Heart left ventricle (tissue), 16 donors: ENCODE measurements at regions not wholly inside any gene's neighbourhood (a gene's known extent, or its start where the extent isn't known, plus 50 kb on each side); places are given as distances from the start of the nearest gene placed in this dataset.

Experiments
- ATAC-seq, 4 donors: fragments of 200-7000 bp; cut with Tn5 transposase; one replicate each; pipeline ENCODE4 v1.9.1; 2020 to 2022; ENCODE audit warnings: moderate library complexity in 4 of 4, mild to moderate bottlenecking in 3 of 4, moderate number of reproducible peaks in 1 of 4
- DNase-seq, 5 donors: peaks; one replicate each; pipeline ENCODE4 v3.0.0-alpha.2; 2020
- H3K27ac ChIP-seq, 12 donors: fragments of 200-600 bp; sonication (generic) in 4 of 12; one replicate each; pipeline versions ENCODE4 v1.5.0 to v1.8.0; 2016 to 2022; ENCODE audit warnings: mild to moderate bottlenecking in 2 of 12
- H3K27me3 ChIP-seq, 9 donors: fragments of 200-600 bp; sonication (generic) in 2 of 9; one replicate each; pipeline versions ENCODE4 v1.5.1 to v1.8.0; 2016 to 2022; ENCODE audit warnings: mild to moderate bottlenecking in 3 of 9
- H3K36me3 ChIP-seq, 9 donors: fragments of 200-600 bp; sonication (generic) in 2 of 9; one replicate each; pipeline versions ENCODE4 v1.5.0 to v1.8.0; 2018 to 2022; ENCODE audit warnings: mild to moderate bottlenecking in 2 of 9
- H3K4me1 ChIP-seq, 12 donors: fragments of 200-600 bp; sonication (generic) in 4 of 12; one replicate each; pipeline versions ENCODE4 v1.5.0 to v1.8.0; 2016 to 2022; ENCODE audit warnings: mild to moderate bottlenecking in 3 of 12
- H3K4me3 ChIP-seq, 12 donors: fragments of 200-600 bp; sonication (generic) in 4 of 12; one replicate each; pipeline versions ENCODE4 v1.5.0 to v1.8.0; 2017 to 2022; ENCODE audit warnings: mild to moderate bottlenecking in 9 of 12, moderate library complexity in 4 of 12
- H3K9me3 ChIP-seq, 12 donors: fragments of 200-600 bp; sonication (generic) in 4 of 12; one replicate each; pipeline versions ENCODE4 v1.5.0 to v1.8.0; 2016 to 2022; ENCODE audit warnings: mild to moderate bottlenecking in 1 of 12
- POLR2A ChIP-seq, 2 donors: fragments of 450-650 bp; IDR thresholded peaks; one replicate each; pipeline ENCODE4 v1.6.1; 2017; ENCODE audit warnings: antibody characterized with exemption in 2 of 2, mild to moderate bottlenecking in 2 of 2, moderate library complexity in 2 of 2
- WGBS, 4 donors: extraction: QIAGEN DNeasy Blood & Tissue Kit in 2 of 4; methylation state at CpG; one replicate each; pipeline versions ENCODE4 v1.1.5 to v1.1.7; 2013 to 2018; 5-methylcytosine and 5-hydroxymethylcytosine counted together
- intact Hi-C, 10 donors: fragments of 100-400 bp; cut with DNase I; formaldehyde crosslinking; loops; one replicate each; pipeline versions ENCODE4 v1.11.1 to v1.14.2; 2022
- TF ChIP-seq, protein P1 (sequence below), 12 donors: fragments of 200-600 bp; sonication (generic) in 4 of 12; IDR thresholded peaks; one replicate each; pipeline versions ENCODE4 v1.5.0 to v1.8.0; 2018 to 2022; ENCODE audit warnings: antibody characterized with exemption in 12 of 12, mild to moderate bottlenecking in 5 of 12
- donor health status: ischemic (EF 13 %, LVEDD 7.1; RV severe dilation, severe dysfunction).
- donor health status: healthy with polysubstance abuse.
- donor health status: DM: no; HTN: yes; CAD: no.
- donor health status: DM: no; HTN: no; CAD: no.
- donor health status: ischemic (EF 25% LVEDD 6.9; RV normal size, moderate dysfunction).
- donor health status: ischemic (EF 25% LVEDD 5.7; RV mildly dilated, moderate dysfunction).
- donor health status: healthy.
- donor health status: DM: yes; HTN: yes; CAD: no.
- donor health status: ischemic (EF 35%, LVEDD 5.7; RV mildly dilated, moderate dysfunction).
- donor health status: nonischemic (EF 11% LVEDD 7.7; RV severe dilation, severe dysfunction).
- donor health status: DM: yes; HTN: yes; CAD: no.
- donor health status: PGD.
- donor health status: ischemic (EF 29% LVEDD 5.4; RV normal size, mild dysfunction).
- donor health status: nonischemic (EF 23%, LVEDD 6.1; RV moderate dilation, normal function).

DNA sequence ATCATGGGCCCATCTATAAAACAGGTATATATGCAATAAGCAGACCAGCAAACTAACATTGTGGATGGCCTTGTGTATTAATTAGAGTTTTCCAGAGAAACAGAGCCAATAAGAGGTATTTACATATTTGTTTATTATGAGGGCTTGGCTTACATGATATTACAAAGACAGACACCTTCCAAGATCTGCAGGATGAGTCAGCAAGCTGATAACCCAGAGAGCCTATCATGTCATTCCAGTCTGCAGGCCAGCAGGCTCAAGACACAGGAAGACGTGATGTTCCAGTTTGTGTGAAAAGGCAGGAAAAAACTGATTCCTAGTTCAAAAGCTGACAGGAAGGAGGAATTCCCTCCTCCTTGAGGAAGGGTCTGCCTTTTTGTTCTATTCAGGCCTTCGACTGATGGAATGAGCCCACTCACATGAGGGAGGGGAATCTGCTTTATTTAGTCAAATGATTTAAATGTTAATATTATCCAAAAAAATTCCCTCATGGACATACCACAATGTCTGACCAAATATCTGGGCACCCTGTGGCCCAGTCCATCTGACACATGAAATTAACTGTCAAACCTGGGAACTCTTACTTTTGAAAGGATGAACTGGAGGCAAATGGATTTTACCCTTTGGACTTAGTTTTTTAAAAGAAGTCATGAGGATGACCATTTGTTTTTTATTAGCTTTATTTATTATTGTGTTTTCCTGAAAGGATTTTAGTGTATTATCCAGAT is 161.2 kb upstream of the CHD1 start:
- 66 to 74% (median 71%) methylated on average over 2 of the region's 2 CpGs for WGBS, 4 donors
- H3K27me3 ChIP-seq, result no peaks in the 10 kb centered on the region
- TF ChIP-seq, protein P1, sequence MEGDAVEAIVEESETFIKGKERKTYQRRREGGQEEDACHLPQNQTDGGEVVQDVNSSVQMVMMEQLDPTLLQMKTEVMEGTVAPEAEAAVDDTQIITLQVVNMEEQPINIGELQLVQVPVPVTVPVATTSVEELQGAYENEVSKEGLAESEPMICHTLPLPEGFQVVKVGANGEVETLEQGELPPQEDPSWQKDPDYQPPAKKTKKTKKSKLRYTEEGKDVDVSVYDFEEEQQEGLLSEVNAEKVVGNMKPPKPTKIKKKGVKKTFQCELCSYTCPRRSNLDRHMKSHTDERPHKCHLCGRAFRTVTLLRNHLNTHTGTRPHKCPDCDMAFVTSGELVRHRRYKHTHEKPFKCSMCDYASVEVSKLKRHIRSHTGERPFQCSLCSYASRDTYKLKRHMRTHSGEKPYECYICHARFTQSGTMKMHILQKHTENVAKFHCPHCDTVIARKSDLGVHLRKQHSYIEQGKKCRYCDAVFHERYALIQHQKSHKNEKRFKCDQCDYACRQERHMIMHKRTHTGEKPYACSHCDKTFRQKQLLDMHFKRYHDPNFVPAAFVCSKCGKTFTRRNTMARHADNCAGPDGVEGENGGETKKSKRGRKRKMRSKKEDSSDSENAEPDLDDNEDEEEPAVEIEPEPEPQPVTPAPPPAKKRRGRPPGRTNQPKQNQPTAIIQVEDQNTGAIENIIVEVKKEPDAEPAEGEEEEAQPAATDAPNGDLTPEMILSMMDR (IDR thresholded peaks at IDR 0.05), result no peak
- TF ChIP-seq POLR2A (IDR thresholded peaks at IDR 0.05), result no peak
- no peak for ATAC-seq
- peaks cover 0 to 10% (median 0%) of the 10 kb centered on the region in 12 donors for H3K9me3 ChIP-seq
- no peaks in the 10 kb centered on the region for H3K36me3 ChIP-seq
- no peaks in the 10 kb centered on the region for H3K4me1 ChIP-seq
- no peak for DNase-seq
- intact Hi-C loops, result loop anchor here in 1 of 10 donors (10.0 kb wide), 1 partner anchor 625 kb away; no protein-coding TSS in a partner anchor
- no peak overlapping the region for H3K27ac ChIP-seq
- H3K4me3 ChIP-seq, result no peak overlapping the region

DNA sequence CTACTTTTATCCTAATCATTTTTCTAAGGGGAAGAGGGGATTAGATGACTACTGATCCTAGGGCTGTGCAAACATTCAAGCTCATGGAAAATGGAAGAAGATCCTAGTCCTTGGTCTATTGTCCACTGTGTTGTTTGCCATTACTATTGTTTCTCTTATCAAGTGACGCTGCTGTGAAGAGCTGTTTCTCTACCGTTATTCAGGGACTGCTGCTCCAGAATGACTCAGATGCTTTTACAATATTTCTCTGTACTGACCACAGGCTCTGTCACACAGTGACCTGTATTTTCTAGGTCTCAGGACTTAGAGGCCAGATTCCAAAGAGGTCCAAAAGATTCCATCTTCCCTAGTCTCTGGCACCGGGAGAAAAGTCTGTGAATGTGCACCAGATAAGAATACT is 159.5 kb upstream of the CHD1 start:
- no peak overlapping the region for H3K4me3 ChIP-seq
- intact Hi-C loops, result loop anchor here in 1 of 10 donors (10.0 kb wide), 1 partner anchor 624 kb away; no protein-coding TSS in a partner anchor
- WGBS, 4 donors, result 53 to 72% (median 55%) methylated on average over 3 of the region's 3 CpGs
- no peak overlapping the region for H3K27ac ChIP-seq
- ATAC-seq (no peak), DNase-seq (no peak)
- no peaks in the 10 kb centered on the region for H3K27me3 ChIP-seq
- TF ChIP-seq, protein P1 (IDR thresholded peaks at IDR 0.05), result no peak
- no peak for TF ChIP-seq POLR2A (IDR thresholded peaks at IDR 0.05)
- no peaks in the 10 kb centered on the region for H3K4me1 ChIP-seq
- no peaks in the 10 kb centered on the region for H3K36me3 ChIP-seq
- peaks cover 0 to 10% (median 0%) of the 10 kb centered on the region in 12 donors for H3K9me3 ChIP-seq

DNA sequence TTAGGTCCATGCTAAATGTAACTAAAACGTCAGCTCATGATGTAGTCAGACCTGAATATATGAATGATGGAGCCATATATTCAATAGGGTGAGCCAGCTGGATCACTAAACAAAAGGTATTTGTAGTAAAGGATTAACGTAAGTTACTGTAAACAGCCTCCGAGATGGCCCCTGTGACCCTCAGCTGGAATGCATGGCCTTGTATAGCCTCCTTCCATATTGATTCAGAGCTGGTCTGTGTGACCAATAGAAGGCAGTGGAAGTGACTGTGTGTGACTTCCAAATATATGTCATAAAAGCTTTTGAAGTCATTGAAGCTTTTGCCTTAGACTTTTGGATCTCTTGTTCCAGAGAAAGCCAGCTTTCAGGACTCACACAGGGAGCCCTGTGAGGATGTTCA is 154.4 kb upstream of the CHD1 start:
- Histone ChIP-seq H3K27ac (no peak overlapping the region), H3K4me3 (no peak overlapping the region), H3K9me3 (no peaks in the 10 kb centered on the region), H3K36me3 (no peaks in the 10 kb centered on the region), H3K27me3 (no peaks in the 10 kb centered on the region), H3K4me1 (no peaks in the 10 kb centered on the region)
- ATAC-seq, result no peak
- intact Hi-C loops, result loop anchor here in 1 of 10 donors (10.0 kb wide), 1 partner anchor 618 kb away; no protein-coding TSS in a partner anchor
- TF ChIP-seq, protein P1 (IDR thresholded peaks at IDR 0.05), result no peak
- no peak for TF ChIP-seq POLR2A (IDR thresholded peaks at IDR 0.05)
- WGBS, 4 donors, result 76 to 84% (median 79%) methylated on average over 3 of the region's 3 CpGs
- no peak for DNase-seq

DNA sequence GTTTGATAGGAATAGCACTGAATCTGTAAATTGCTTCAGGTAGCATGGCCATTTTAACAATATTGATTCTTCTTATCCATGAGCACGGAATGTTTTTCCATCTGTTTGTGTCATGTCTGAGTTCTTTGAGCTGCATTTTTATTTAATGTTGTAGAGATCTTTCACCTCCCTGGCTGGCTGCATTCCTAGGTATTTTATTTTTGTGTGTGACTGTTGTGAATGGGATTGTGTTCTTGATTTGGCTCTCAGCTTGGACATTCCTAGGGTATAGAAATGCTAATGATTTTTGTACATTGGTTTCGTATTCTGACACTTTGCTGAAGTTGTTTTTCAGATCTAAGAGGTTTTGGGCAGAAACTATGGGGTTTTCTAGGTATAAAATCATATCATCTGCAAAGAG is 152.9 kb upstream of the CHD1 start:
- ATAC-seq (no peak), DNase-seq (no peak)
- TF ChIP-seq, protein P1 (IDR thresholded peaks at IDR 0.05), result no peak
- TF ChIP-seq POLR2A (IDR thresholded peaks at IDR 0.05), result no peak
- WGBS, 4 donors, result 77 to 80% (median 78%) methylated on average over 2 of the region's 2 CpGs
- intact Hi-C loops, result loop anchor here in 1 of 10 donors (10.0 kb wide), 1 partner anchor 617 kb away; no protein-coding TSS in a partner anchor
- no peaks in the 10 kb centered on the region for H3K27me3 ChIP-seq
- no peaks in the 10 kb centered on the region for H3K9me3 ChIP-seq
- H3K4me1 ChIP-seq, result no peaks in the 10 kb centered on the region
- no peak overlapping the region for H3K4me3 ChIP-seq
- H3K27ac ChIP-seq, result no peak overlapping the region
- H3K36me3 ChIP-seq, result no peaks in the 10 kb centered on the region
